ENCODE measurements at regions not wholly inside any gene's neighbourhood (a gene's known extent, or its start where the extent isn't known, plus 50 kb on each side); places are given as distances from the start of the nearest gene placed in this dataset.

DNA sequence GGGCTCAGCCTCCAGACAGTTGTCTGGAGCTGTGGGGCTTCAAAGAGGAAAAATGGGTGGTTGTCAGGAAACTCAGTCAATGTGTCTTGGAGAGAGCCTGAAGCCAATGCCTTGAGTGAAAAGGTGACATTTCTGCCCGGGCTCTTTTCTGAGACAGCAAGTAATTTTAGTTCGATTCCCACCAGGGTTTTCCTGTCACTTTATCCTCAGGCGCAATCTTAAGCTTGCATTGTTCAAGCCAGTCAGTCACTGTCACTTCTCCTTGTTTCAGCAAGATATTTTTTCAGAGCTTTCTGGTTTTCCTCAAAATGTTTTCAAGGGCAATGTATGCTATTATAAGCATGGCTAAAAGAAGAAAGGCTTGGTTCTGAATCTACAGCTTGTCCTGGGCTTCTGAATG is 404.7 kb upstream of the SEL1L start:
- WGBS = 76% methylated on average over 3 of the region's 3 CpGs
- no peaks in the 10 kb centered on the region for H3K9me3 ChIP-seq
- no peak overlapping the region for H3K27ac ChIP-seq
- H3K27me3 ChIP-seq (replicated peaks; ENCODE audit: insufficient read depth) = no peaks in the 10 kb centered on the region
- TF ChIP-seq POLR2A (IDR thresholded peaks at IDR 0.05) (no peak), POLR2AphosphoS5 (IDR thresholded peaks at IDR 0.05) (no peak)
- TF ChIP-seq, protein P1, sequence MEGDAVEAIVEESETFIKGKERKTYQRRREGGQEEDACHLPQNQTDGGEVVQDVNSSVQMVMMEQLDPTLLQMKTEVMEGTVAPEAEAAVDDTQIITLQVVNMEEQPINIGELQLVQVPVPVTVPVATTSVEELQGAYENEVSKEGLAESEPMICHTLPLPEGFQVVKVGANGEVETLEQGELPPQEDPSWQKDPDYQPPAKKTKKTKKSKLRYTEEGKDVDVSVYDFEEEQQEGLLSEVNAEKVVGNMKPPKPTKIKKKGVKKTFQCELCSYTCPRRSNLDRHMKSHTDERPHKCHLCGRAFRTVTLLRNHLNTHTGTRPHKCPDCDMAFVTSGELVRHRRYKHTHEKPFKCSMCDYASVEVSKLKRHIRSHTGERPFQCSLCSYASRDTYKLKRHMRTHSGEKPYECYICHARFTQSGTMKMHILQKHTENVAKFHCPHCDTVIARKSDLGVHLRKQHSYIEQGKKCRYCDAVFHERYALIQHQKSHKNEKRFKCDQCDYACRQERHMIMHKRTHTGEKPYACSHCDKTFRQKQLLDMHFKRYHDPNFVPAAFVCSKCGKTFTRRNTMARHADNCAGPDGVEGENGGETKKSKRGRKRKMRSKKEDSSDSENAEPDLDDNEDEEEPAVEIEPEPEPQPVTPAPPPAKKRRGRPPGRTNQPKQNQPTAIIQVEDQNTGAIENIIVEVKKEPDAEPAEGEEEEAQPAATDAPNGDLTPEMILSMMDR (IDR thresholded peaks at IDR 0.05) = no peak
- no peaks in the 10 kb centered on the region for H3K36me3 ChIP-seq
- intact Hi-C loops (cut with DNase I) = no loop called here
- no peak for DNase-seq (ENCODE audit: low spot score)
- no peak overlapping the region for H3K4me3 ChIP-seq
- no peaks in the 10 kb centered on the region for H3K4me1 ChIP-seq (replicated peaks)

DNA sequence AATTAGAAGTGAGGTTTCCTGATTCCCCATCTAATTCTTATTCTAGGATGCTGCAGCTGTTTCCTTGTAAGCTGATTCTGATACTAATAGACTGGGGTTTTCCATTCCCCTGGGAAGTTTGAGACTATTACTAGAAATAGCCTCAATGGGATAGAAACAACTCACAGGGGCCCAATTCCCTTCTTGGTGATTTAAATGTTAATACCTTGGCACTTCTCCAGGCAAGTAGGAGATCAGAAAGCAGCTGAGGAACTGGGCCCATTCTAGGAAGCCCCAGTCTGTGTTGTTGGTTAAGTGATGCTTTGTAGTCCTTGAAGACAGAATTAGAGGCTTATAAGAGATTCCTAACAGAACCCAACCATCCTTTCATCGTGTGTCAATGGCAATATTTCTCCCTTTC is 407.0 kb upstream of the SEL1L start:
- Histone ChIP-seq H3K4me3 (no peak overlapping the region), H3K36me3 (no peaks in the 10 kb centered on the region), H3K4me1 (replicated peaks) (no peaks in the 10 kb centered on the region), H3K27ac (no peak overlapping the region), H3K27me3 (replicated peaks; ENCODE audit: insufficient read depth) (no peaks in the 10 kb centered on the region), H3K9me3 (no peaks in the 10 kb centered on the region)
- no peak for DNase-seq (ENCODE audit: low spot score)
- intact Hi-C loops (cut with DNase I) = no loop called here
- TF ChIP-seq POLR2AphosphoS5 (IDR thresholded peaks at IDR 0.05) (no peak), POLR2A (IDR thresholded peaks at IDR 0.05) (no peak)
- TF ChIP-seq, protein P1 (IDR thresholded peaks at IDR 0.05) = no peak
- 61% methylated on average over 1 of the region's 1 CpG for WGBS

DNA sequence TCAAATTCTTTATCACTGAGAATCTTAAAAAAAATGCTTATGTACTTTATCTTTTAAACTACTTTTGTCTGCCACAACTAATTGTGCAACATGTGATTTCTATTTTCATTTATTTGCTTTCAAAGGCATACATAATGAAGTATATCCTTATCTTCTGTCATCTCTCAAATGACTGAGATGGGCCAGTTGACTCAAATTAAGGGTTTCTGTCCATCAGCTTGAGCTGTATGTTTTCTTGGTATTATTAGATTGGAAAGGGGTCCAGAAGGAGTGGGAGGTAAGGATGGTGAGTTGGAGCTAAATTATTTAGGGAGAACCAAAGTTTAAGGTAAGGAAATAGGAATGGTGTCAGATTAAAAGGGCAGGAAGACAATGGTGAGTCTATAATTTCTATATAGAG is 408.4 kb upstream of the SEL1L start:
- intact Hi-C loops (cut with DNase I) = no loop called here
- Histone ChIP-seq H3K4me3 (no peak overlapping the region), H3K27ac (no peak overlapping the region), H3K27me3 (replicated peaks; ENCODE audit: insufficient read depth) (no peaks in the 10 kb centered on the region), H3K9me3 (no peaks in the 10 kb centered on the region), H3K36me3 (no peaks in the 10 kb centered on the region), H3K4me1 (replicated peaks) (no peaks in the 10 kb centered on the region)
- TF ChIP-seq, protein P1 (IDR thresholded peaks at IDR 0.05) = no peak
- no peak for TF ChIP-seq POLR2AphosphoS5 (IDR thresholded peaks at IDR 0.05)
- no peak for TF ChIP-seq POLR2A (IDR thresholded peaks at IDR 0.05)
- DNase-seq (ENCODE audit: low spot score) = no peak

DNA sequence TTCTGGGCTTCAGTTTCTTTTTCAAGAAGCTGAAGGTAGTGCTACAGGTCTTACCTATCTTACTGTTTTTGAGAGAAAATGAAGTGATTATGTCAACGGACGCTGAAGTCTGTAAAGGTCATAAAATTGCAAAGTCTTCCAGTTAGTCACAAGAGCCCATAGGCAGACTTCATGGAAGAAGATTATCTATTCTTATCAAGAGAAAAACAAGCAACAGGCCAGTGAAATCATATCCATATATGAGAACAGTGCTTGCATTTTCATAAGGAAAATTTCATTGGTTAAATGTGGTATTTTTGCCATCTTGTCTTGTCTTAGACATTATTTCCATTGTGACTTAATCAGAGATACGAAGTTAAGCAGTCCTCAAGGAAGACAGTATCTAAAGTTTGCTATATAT is 412.7 kb upstream of the SEL1L start:
- no peak for TF ChIP-seq POLR2A (IDR thresholded peaks at IDR 0.05)
- TF ChIP-seq POLR2AphosphoS5 (IDR thresholded peaks at IDR 0.05) = no peak
- TF ChIP-seq, protein P1 (IDR thresholded peaks at IDR 0.05) = no peak
- Histone ChIP-seq H3K4me3 (no peak overlapping the region), H3K27me3 (replicated peaks; ENCODE audit: insufficient read depth) (no peaks in the 10 kb centered on the region), H3K9me3 (no peaks in the 10 kb centered on the region), H3K4me1 (replicated peaks) (no peaks in the 10 kb centered on the region), H3K27ac (no peak overlapping the region), H3K36me3 (no peaks in the 10 kb centered on the region)
- intact Hi-C loops (cut with DNase I) = no loop called here
- no peak for DNase-seq (ENCODE audit: low spot score)
- 72% methylated on average over 3 of the region's 3 CpGs for WGBS

DNA sequence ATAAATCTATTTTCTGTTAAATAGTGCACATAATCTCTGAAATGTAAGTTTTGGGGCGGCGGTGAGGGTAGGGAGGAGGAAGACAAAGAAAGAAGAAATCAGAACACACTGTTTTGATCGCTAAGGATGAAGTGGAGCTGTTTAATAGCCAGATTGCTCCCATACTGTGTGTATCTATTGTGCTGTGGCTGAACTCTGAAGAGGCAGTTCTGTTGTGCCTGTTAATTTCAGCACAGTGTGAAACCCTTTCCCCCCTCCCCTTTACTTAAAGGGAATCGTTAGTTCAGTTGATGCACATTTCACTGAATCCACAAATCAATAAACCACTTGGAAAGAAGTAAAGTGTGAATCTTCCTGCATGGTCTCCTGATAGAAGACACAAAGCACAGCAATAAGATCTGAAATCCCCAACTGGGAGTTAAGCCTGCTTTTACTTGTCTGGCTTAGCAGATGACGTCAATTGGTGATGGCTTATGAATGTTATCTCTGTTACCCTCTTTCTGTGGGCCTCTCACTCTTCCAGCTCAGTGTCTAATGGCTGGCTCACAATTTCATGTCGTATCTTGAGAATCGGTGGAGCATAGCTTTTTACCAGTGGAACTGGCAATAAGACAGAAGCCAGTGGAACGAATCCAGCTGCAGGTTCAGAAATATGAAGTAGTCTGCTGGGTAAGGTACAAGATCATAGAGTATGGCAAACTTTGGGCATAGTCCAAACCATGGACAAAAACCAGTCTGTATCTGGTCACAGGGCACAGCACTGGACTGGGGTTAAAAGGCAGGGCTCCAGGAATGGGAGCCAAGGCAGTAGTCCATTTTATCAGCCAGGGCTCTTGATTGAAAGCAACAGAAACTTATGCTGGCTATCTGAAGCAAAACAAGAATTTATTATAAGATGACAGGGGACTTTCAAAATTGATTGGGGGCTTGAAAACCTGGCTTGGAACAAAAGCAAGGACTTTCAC is 413.5 kb upstream of the SEL1L start:
- TF ChIP-seq POLR2A (IDR thresholded peaks at IDR 0.05) = no peak
- TF ChIP-seq, protein P1 (IDR thresholded peaks at IDR 0.05) = no peak
- TF ChIP-seq POLR2AphosphoS5 (IDR thresholded peaks at IDR 0.05) = no peak
- no peak for DNase-seq (ENCODE audit: low spot score)
- Histone ChIP-seq H3K36me3 (no peaks in the 10 kb centered on the region), H3K4me3 (no peak overlapping the region), H3K9me3 (no peaks in the 10 kb centered on the region), H3K27ac (no peak overlapping the region), H3K27me3 (replicated peaks; ENCODE audit: insufficient read depth) (no peaks in the 10 kb centered on the region), H3K4me1 (replicated peaks) (no peaks in the 10 kb centered on the region)
- WGBS = 39% methylated on average over 8 of the region's 8 CpGs
- intact Hi-C loops (cut with DNase I) = no loop called here

All from prostate gland (tissue), 2 donors.